DND-41 (cell line): ENCODE measurements at regions not wholly inside any gene's neighbourhood (a gene's known extent, or its start where the extent isn't known, plus 50 kb on each side); places are given as distances from the start of the nearest gene placed in this dataset.

Experiments
- EZH2 ChIP-seq: IDR thresholded peaks from 3 replicates; pipeline ENCODE4 v1.6.1; 2012; ENCODE audit warnings: borderline replicate concordance, low read depth, mild to moderate bottlenecking, moderate library complexity, low read length, inconsistent platforms; ENCODE audit not compliant: severe bottlenecking
- TF ChIP-seq, protein P1 (sequence below): IDR thresholded peaks from 2 replicates; pipeline ENCODE4 v1.5.1; 2012; ENCODE audit warnings: borderline replicate concordance, low read length, moderate library complexity, mild to moderate bottlenecking; ENCODE audit not compliant: poor library complexity, severe bottlenecking; ENCODE audit errors: extremely low read depth

DNA sequence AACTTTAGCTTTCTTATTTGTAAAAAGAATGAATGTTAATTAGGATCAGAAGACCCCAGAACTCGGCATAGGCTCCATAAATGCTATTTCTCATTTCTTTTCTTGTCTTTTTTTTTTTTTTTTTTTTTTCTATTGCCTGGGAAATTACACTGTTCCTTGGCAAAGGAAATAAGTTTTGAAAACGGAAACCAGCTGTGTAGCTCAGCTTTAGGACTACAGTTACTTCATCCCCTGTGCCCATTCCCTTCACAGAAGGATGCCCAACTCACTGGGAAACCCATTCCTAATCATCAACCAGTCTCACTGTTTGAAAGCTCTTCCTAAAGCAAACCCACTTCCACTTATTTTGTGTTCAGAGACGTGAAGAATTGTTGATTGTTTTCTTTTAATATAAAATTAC lies 254.0 kb upstream of the IL12A start:
- TF ChIP-seq, protein P1, sequence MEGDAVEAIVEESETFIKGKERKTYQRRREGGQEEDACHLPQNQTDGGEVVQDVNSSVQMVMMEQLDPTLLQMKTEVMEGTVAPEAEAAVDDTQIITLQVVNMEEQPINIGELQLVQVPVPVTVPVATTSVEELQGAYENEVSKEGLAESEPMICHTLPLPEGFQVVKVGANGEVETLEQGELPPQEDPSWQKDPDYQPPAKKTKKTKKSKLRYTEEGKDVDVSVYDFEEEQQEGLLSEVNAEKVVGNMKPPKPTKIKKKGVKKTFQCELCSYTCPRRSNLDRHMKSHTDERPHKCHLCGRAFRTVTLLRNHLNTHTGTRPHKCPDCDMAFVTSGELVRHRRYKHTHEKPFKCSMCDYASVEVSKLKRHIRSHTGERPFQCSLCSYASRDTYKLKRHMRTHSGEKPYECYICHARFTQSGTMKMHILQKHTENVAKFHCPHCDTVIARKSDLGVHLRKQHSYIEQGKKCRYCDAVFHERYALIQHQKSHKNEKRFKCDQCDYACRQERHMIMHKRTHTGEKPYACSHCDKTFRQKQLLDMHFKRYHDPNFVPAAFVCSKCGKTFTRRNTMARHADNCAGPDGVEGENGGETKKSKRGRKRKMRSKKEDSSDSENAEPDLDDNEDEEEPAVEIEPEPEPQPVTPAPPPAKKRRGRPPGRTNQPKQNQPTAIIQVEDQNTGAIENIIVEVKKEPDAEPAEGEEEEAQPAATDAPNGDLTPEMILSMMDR, result no peak
- TF ChIP-seq EZH2, result no peak
